Breast epithelium (tissue), 3 donors: ENCODE measurements at regions not wholly inside any gene's neighbourhood (a gene's known extent, or its start where the extent isn't known, plus 50 kb on each side); places are given as distances from the start of the nearest gene placed in this dataset.

Experiments
- CTCF ChIP-seq, 3 donors: fragments of 450-650 bp; IDR thresholded peaks; one replicate each; pipeline ENCODE4 v1.5.1; 2016 to 2017; ENCODE audit warnings: antibody characterized with exemption in 3 of 3, mild to moderate bottlenecking in 3 of 3, moderate library complexity in 3 of 3
- POLR2A ChIP-seq: fragments of 450-650 bp; IDR thresholded peaks from one replicate; pipeline ENCODE4 v1.6.1; 2016; ENCODE audit warnings: antibody characterized with exemption, mild to moderate bottlenecking, moderate library complexity
- POLR2AphosphoS5 ChIP-seq, 3 donors: sonication (generic); formaldehyde crosslinking; IDR thresholded peaks; one replicate each; pipeline ENCODE4 v1.6.1; 2017; ENCODE audit warnings: antibody characterized with exemption in 3 of 3

GRCh38 chr2:57893786-57894185 is 152.8 kb upstream of the VRK2 start:
- TF ChIP-seq CTCF (IDR thresholded peaks at IDR 0.05) = no peak
- TF ChIP-seq POLR2AphosphoS5 (IDR thresholded peaks at IDR 0.05) = no peak
- TF ChIP-seq POLR2A = no peak
